DMS53 (cell line): ENCODE measurements at regions not wholly inside any gene's neighbourhood (a gene's known extent, or its start where the extent isn't known, plus 50 kb on each side); places are given as distances from the start of the nearest gene placed in this dataset.

Experiments
- DNase-seq: peaks from one replicate; lab custom pipeline; 2025; lab: John Stamatoyannopoulos, UW

DNA sequence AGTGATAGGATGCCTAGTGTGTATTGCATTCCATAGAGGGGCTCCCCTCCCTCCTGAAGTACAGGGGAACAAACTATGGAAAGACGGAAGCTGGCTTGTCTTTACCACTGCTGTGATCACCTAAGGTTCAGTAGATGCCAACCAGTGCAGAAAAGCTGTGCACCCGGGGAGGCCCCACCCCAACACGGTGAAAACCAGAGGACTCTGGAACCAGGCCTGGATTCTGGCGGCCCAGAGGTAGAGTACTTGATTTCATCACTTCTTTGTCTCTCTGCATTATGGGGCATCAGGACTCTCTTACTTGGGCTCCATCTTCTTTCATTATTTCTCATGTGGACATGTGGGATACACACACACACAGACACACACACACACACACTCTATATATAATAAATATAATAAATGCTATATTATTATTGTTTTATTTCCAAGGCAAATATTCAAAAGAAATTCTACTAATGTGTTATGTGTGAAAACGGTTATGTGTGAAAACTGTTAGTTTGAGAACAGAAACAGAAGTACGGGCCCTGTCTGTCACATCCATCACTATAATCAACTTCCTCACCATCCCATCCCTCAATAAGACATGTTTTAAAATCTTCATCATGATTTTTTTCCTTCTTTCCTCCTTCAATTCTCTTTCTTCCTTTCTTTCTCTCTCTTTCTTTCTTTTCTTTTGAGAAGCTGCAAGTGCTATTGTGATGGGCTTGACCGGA, 152.4 kb upstream of the CMC1 start:
- no peak for DNase-seq

DNA sequence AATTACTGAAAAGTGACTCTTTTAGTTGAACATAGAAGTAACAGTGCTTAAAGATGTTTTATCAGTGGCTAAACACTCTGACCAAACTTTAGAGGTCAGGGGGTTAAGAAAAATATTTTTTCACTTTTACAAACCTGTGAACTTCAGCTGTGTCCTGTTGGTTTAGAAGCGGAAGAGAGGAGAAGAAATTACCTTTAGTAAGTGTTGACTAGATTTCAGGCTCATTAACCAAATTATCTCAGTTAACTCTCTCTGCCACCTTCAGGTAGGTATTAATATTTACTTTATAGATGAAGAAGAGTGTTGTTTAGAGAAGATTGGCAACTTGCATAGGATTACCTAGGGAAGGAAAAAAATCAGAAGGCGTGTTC, 151.9 kb upstream of the CMC1 start:
- DNase-seq, result no peak

DNA sequence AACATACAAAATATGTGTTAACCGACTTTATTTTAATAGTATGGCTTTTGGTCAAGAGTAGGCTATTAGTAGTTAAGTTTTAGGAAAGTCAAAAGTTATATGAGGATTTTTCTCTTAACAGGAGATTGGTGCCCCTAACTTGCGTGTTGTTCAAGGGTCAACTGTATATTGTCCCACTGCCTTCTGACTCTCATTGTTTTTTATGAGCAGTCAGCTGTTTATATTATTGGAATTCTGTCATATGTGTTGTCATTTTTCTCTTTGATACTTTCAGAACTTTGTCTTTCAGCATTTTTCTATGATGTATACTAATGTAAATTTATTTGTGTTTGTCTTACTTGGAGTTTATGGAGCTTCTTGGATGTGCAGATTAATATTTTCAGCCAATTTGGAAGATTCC, 142.1 kb upstream of the CMC1 start:
- no peak for DNase-seq

DNA sequence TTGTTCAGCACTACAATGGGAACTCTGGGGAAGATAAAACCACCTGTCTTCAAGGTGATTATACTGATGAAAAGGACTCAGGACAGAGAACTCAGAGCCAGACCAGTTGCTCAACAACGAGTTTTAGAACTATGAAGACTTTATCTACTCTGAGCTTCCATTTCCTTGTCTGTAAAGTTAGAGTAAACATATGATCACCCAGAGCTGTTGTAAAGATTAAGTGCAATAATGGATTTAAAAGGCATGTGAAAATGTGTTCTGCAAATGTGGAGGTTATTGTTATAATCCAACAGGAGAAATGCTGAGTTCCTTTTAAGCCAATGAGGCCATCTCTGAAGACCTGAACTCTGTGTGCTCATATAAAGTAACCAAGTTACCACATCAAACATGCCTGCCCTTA, 139.7 kb upstream of the CMC1 start:
- no peak for DNase-seq

DNA sequence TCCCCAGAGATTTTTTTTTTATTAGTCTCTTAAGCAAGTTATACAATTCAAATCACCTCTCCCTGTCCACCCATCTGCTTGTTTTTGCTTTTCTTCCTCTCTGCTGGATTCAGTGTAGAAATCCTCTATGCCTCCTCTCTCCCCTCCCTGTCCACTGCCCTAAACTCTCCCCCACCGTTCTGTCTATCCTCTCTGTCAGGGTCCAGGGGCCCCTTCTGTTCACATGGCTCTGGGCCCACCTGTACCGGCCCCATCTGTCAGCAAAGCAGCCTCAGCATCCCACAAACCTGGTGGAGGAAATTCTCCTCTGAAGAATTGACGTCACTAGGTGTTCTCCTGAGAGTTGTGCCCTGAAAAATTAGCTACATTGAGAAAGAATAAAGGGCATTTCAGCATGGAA, 137.6 kb upstream of the CMC1 start:
- DNase-seq, result no peak

DNA sequence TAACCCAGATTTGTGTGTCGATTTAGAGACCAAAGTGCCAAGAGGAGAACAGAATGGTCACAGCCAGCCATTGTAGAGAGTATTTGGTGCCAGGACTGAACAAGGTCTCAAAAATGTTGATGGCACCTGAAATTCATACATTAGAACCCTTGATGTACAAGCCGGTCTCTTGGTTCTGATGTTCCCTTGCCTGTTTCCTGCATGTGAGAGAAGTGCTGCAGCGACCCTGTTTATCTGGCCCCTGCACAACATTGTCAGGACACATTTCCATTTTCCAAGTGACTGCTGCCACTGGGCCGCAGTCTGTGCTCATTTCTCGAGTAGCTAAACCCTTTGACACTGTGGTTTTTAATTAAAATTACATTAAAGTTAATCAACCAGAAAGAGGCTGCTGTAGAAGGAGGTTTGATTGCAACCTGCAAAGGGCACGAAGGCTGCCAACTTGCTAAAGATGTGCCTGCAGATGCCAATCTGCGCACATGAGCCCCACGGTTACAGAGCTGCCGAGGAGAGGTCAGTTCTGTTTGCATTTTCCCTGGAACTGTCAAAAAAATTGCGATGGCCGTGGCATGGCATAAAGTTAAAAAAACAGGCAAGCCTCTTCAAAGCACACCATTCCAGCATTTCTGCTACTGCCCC, 136.4 kb upstream of the CMC1 start:
- no peak for DNase-seq

DNA sequence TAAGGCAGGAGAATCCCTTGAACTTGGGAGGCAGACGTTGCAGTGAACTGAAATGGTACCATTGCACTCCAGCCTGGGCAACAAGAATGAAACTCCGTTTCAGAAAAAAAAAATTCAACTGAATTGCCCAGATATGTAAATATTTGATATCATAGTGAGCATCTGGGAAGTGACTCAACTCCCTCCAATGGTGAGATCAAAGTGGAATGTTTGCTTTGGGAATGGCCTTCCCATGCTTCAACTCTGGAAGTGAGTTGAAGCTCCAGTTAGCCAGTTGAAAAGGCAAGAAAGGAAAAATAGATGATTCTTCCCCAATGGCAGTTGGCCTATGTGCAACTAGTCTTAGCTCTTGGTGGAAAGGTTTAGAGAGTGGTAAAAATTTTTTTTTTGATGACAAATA, 131.6 kb upstream of the CMC1 start:
- peak; percentile 75 for DNase-seq

DNA sequence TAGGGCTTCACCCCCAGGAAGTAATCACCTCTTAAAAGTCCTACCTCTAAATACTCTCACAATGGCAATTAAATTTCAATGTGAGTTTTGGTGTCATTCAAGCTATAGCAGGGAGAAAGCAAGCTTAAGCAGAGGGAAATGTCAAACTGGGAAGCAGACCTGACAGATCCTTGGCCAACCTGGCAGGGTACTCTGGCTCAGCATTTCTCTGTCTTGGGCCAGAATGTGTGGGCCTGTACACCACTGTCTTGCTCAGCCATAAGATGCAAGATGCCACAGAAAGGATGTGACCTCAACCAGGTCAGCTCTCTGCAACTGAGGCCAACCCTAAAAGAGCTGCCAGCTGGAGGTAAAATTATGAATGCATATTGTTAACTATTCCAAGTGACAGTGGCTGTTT, 130.6 kb upstream of the CMC1 start:
- no peak for DNase-seq

DNA sequence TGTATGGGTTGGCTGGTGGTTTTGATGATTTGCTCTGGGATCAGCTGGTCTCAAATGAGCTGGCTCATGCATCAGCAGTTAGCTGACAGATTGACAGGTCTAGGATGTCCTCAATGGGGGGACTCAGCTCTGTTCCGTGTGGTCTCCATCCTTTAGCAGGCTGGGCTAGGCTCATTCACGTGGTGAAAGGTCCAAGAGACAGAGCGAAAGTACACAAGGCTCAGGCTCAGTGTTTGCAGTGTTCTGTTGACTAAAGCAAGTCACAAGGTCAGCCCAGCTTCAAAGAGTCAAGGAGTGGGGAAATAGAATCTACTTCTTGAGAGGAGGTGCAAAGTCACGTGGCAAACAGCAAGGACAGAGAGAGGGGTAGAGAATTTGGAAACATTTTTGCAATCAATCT, 126.5 kb upstream of the CMC1 start:
- peak; percentile 1 for DNase-seq

DNA sequence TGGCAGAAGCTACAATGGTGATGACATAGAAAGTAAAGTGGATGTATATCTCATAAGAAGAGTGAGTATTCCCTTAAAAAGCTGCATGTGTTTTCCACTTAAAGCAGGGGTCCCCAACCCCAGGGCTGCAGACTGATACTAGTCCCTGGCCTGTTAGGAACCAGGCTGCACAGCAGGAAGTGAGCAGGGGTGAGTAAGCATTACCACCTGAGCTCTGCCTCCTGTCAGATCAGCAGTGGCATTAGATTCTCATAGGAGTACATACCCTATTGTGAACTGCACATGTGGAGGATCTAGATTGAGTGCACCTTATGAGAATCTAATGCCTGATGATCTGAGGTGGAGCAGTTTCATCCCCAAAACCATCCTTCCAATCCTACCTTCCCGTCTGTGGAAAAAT, 126.1 kb upstream of the CMC1 start:
- no peak for DNase-seq

DNA sequence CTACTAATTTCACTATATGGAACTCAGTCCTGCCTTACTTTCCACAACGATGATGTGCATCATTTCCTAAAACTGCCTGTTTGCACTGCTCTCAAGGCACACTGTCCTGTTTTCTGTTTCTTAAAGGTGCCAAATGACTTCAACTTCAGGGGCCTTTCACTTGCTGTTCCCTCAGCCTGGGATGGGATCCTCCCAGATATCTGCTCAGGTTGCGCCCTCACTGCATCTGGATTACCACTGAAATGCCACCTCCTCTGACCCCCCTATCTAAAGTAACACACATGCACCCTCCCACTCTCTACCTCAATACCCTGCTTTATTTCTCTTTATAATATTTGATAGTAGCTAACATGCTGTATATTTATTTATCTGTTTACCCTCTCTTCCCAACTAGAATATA, 123.8 kb upstream of the CMC1 start:
- DNase-seq, result no peak

DNA sequence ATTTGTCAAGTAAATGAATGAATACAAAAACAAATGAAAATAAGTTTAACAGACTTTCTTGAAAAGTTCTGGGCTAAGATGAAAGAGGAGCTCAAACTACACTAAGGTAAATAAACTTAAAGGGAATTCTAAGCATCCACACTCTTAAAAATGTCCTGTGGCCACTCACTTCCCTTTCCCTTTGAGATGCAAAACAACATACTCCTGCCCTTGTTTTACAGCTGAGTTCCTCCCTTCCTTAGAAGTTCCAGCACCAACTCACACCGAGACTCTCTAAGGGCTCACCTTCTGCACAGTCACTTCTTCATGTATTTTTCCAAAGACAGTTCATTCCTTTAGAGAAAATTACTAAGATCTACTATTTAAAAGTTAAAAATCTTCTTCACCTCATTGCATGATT, 123.3 kb upstream of the CMC1 start:
- DNase-seq, result no peak

DNA sequence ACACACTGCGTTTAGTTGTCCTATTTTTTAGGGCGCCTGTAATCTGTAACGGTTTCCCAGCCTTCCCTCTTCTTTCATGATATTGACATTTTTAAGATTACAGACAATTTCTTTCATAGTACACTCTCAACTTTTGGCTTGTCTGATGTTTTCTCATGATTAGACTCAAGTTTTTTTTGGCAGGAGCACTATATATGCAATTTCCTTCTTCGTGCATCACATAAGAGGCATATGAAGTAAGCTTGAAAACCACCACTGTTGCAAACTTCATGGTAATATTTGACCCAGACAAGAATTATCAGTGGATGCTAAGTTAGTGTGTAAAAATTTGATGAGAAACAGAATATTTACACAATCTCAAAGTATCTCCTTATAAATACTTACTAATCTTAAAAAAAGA, 119.2 kb upstream of the CMC1 start:
- DNase-seq, result no peak

DNA sequence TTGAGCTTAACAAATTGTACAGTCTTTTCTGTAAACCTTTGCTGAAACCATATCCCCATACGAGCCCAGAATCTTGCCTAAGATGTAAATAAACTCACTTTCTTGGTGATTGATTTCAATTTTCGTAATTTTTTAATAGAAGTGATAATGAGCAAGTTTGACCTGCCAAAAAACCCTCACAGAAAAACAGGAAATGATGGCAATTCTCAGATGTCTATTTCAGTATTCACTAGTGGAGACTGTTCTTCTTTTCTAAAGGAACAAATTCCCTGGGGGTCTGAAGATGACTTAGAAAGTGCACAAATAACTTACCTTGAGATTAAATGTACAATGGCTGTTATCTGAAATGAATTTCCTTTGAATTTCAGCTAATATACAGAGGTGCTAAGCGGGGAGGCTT, 116.5 kb upstream of the CMC1 start:
- DNase-seq, result no peak

DNA sequence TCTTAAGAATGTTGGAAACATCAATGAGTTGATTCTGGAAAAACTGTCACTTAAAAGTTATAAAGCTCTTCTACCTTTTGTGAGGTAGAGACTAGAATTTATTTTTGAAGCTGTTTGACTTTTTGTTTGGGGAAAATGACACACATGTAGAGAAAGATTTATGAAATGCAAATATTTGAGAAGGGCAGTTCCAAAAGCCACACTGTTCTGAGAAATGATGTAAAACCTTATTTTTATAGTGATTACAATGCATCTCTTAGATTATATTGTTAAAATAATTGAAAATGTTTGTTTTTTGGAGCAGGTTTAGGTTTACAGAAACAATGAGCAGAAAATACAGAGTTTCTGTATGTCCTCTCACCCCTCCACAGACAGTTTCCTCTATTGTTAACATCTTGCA, 116.1 kb upstream of the CMC1 start:
- no peak for DNase-seq

DNA sequence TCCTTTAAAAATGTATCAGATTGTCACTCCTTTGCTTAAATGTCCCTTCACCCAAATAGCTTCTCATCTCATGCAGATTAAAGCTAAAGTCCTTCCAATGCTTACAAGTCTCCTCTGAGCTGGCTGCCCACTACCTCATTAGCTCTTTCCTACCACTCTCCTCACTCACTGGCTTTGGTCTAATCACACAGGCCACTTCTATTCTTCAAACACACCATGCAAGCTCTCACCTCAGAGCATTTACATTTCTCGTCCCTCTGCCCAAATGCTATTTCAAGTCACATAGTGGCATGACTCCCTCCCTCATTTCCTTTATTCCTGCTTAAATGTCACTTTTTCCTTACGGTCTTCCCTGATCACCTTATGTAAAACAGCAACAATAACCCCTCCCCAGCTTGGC, 110.6 kb upstream of the CMC1 start:
- DNase-seq, result no peak

DNA sequence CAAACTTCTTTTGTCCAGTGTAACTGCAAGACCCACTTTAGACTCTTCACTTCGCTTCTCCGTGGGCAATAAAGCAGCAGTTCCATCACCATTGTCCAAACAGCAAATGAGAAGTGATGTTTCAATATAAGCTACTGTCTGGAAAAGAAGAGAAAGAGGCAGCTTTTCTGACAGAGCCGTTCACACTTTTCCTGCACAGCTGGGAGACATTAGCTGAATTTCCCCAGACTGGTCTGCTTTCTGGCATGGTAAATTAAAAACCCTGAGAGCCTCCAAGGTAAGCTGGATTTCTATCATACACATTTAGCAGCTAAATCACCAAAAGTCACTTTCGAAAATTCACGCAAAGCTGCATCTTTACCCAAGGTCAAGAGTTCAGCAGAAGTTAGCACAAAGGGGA, 108.5 kb upstream of the CMC1 start:
- DNase-seq, result no peak

DNA sequence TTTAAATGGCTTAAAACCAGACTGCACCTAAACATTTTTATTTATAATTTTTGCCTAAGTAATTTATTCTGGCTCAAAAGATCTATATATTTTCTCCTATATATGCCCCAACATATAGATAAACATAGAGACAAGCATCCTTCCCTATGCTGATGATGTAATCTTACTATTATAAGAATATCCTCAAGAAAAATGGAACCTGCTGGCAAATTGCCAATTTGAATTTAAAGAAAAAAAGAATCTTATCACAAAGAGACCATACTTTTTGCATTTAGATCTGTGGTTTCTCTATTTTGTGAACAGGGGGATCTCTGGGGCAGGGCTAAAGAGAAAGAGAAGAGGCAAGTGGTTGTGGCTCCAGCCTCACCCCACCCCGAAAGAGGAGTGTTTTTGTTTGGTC, 107.2 kb upstream of the CMC1 start:
- peak; percentile 2 for DNase-seq

DNA sequence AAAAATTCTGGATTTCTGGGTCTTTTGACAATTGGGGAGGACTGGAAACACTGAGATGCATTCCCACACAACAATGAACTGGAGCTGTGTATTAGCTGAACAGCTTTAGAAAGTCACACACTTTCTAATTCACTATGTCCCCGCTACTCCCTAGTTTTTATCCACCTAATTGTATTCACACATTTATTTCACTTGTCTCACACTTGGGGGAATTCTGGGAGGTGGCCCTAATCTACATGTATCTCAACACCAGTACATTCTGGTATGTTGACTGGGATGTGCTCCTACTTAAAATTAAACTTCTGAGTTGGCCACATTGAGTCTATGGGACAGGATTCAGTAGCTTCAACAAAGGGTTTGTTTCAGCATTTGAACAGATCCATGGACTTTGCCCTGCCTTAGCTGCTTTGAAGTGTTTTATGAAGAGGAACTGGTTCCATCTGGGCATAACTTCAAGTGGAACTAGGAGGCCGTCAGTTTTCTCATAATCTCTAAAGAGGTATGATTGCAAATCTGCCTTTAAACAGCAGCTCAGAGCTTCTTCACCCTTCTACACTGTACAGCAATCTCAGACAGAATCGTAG, 106.5 kb upstream of the CMC1 start:
- DNase-seq, result peak; percentile 78

DNA sequence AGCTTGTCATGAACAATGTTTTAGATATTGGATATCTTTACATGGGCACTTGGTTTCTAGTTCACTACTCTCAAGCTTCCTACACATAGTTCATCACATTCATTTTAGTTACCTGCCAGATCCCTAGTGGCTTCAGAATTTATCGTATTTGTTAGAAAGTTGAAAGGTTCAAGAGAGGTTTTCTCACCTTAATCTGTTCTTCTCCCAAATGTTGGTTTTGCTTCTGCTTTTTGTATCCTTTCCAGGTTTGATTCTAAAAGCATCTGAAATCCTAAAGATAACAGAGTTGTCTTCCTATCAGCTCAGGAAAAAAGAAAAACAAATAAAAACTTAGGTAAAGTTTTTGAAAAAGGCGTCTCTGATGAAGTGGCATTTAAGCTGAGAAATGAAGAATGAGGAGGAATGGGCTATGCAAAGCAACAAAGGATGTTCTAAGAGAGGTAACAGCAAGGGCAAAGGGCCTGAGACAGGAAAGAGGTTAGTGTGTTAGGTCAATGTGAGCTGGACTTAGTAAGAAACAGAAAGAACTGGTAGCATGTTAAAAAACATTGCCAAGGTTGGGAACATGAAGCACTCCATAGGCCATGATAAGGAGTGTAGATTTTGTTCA, 104.7 kb upstream of the CMC1 start:
- no peak for DNase-seq

DNA sequence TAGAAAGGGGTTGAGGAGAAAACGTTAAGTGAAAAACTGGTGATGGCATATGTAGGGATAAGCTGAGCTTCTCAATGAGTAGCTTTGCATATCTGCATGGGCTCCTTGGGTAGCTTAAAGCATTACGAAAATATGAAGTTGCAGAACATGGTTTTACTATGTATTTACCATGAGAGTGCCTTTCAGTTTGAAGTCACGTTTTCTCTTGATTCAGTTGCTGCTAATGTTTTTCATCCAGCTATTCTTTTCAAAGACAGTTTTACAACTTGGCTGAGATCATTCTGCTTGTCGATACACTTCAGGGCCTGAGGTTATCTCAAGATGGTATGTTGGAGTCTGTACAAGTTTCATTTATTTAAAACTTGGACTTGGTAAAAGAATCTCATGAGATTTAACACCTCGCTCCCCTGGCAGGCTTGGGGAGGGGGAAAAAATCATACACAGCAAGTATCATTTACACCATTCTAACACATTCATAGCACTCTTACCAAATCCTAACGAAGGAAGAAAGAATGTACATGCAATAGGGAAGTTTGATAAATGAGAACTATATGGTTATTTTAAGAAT, 103.3 kb upstream of the CMC1 start:
- DNase-seq, result no peak

DNA sequence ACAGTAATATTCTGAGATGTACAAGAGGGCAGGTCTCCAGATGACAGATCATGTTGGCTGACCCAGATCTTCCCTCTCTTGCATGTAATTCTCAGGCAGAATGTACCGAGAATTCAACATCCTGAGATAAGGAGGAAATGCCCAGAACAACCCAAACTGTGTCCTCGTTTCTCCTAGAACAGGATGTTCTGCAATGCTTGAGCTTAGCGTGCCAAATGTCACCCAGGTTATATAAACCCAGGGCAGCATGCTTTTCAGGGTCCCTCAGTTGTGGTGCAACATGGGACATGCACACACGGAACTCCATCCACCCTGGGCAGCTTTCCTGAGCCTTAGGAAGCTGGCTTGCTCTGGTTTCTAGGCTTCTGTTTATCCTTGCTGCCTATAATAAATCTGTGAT, 102.1 kb upstream of the CMC1 start:
- no peak for DNase-seq

DNA sequence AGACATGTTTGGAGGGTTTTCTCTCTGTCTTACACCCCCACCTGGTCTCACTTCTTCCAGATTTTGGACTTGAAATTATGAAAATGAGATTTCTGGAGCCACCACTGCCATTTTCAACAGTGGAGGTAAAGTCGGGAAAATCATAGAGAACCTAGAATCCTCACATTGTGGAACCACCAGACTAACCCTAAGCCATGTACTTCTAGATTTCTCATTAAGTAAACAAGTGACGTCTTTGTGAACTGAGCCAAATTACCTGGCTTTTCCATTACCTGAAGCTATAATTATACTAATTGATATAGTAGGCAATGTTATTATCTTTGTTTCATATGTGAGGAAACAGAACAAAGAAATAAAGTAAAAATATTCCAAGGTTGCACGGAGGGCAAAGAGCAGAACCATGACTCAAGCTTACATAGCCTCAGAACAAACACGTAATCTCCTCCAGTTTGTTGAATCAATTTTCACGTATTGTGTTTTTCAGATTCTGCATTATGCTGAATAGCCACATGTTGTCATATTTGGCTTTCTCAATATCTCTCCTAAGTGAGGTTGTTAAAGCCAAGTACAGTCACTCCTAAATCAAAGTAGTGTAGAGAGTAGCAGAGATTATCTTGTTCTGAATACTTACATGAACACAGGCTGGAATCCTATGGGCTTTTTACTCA, 101.3 kb upstream of the CMC1 start:
- DNase-seq, result peak; percentile 58
